GM12872 (cell line): ENCODE measurements at regions not wholly inside any gene's neighbourhood (a gene's known extent, or its start where the extent isn't known, plus 50 kb on each side); places are given as distances from the start of the nearest gene placed in this dataset.

Experiments used
- CTCF ChIP-seq: IDR thresholded peaks from 3 replicates; pipeline ENCODE4 v1.5.1; 2011; ENCODE audit warnings: low read depth, mild to moderate bottlenecking, low read length, moderate library complexity; ENCODE audit not compliant: insufficient read depth

- TF ChIP-seq CTCF = no peak
Measured at GRCh38 chr10:83706120-83706519, 433.2 kb upstream of the GHITM start.

GRCh38 chr10:83706952-83707582, 432.2 kb upstream of the GHITM start:
- TF ChIP-seq CTCF = no peak

- TF ChIP-seq CTCF = no peak
Measured at GRCh38 chr10:83713423-83713822, 425.9 kb upstream of the GHITM start.

GRCh38 chr10:83723080-83723479, 416.2 kb upstream of the GHITM start:
- no peak for TF ChIP-seq CTCF

- TF ChIP-seq CTCF = no peak
Measured at GRCh38 chr10:83724471-83725241, 414.7 kb upstream of the GHITM start.

GRCh38 chr10:83725567-83725966, 413.7 kb upstream of the GHITM start:
- no peak for TF ChIP-seq CTCF

- TF ChIP-seq CTCF = no peak
Measured at GRCh38 chr10:83734278-83734677, 405.0 kb upstream of the GHITM start.
